T-cell (primary cell): ENCODE measurements at regions not wholly inside any gene's neighbourhood (a gene's known extent, or its start where the extent isn't known, plus 50 kb on each side); places are given as distances from the start of the nearest gene placed in this dataset.

Experiments
- ATAC-seq, 4 experiments: fragments of 200-7000 bp in 3 of 4; fragments of 150-1000 bp in 1 of 4; cut with Tn5 transposase; replicated peaks in 1 of 4; 1 replicate in 3 of 4; 2 replicates in 1 of 4; pipeline ENCODE4 v1.10.0; 2021; ENCODE audit warnings: moderate library complexity in 3 of 4, mild to moderate bottlenecking in 2 of 4, moderate number of reproducible peaks in 1 of 4
- CTCF ChIA-PET, 2 donors: fragments of 300-600 bp; sonication (Branson Sonifier 250); formaldehyde crosslinking; loops; one replicate each; lab custom pipeline; 2022; ENCODE audit warnings: antibody characterized with exemption in 2 of 2; lab: Charles Lee
- POLR2A ChIA-PET, 2 donors: fragments of 300-600 bp; sonication (Branson Sonifier 250); formaldehyde crosslinking; loops; one replicate each; lab custom pipeline; 2022; ENCODE audit warnings: antibody characterized with exemption in 2 of 2; lab: Charles Lee
- DNase-seq, 35 experiments: peaks; one replicate each; pipeline versions ENCODE4 v3.0.0 to v3.0.0-alpha.2; 2013 to 2023
- H3K27ac ChIP-seq: one replicate; pipeline ENCODE4 v1.5.1; 2013; ENCODE audit warnings: low read length
- H3K27me3 ChIP-seq, 2 experiments: replicated peaks in 1 of 2; 1 replicate in 1 of 2; 2 replicates in 1 of 2; pipeline versions ENCODE4 v1.6.1 to v1.7.0; 2013; ENCODE audit warnings: low read length in 1 of 2, mixed read lengths in 1 of 2; ENCODE audit not compliant: control insufficient read depth in 2 of 2, insufficient read depth in 2 of 2; ENCODE audit errors: extremely low read depth in 1 of 2
- H3K36me3 ChIP-seq, 2 donors: 1 replicate in 1 of 2; 2 replicates in 1 of 2; pipeline versions ENCODE4 v1.6.1 to v1.7.0; 2013; ENCODE audit warnings: low read length in 1 of 2; ENCODE audit not compliant: control insufficient read depth in 2 of 2, insufficient read depth in 1 of 2; ENCODE audit errors: extremely low read depth in 1 of 2
- H3K4me1 ChIP-seq, 2 experiments: 1 replicate in 1 of 2; 2 replicates in 1 of 2; pipeline versions ENCODE4 v1.6.1 to v1.7.0; 2013; ENCODE audit warnings: low read length in 2 of 2, mixed read lengths in 1 of 2; ENCODE audit not compliant: insufficient read depth in 2 of 2, control insufficient read depth in 1 of 2; ENCODE audit errors: extremely low read depth in 1 of 2
- H3K4me3 ChIP-seq, 2 donors: 1 replicate in 1 of 2; 2 replicates in 1 of 2; pipeline versions ENCODE4 v1.5.1 to v1.7.0; 2013; ENCODE audit warnings: mild to moderate bottlenecking in 2 of 2, low read length in 1 of 2, moderate library complexity in 1 of 2; ENCODE audit not compliant: control insufficient read depth in 1 of 2; ENCODE audit errors: extremely low read depth in 1 of 2
- H3K9me3 ChIP-seq: 2 replicates; pipeline ENCODE4 v1.7.0; 2013
- H3K27ac Mint-ChIP-seq, 2 donors: one replicate each; pipeline ENCODE4 v1.8.0; 2020 to 2021; ENCODE audit warnings: mild to moderate bottlenecking in 2 of 2, mixed read lengths in 2 of 2
- H3K27me3 Mint-ChIP-seq, 2 donors: one replicate each; pipeline ENCODE4 v1.8.0; 2021 to 2022; ENCODE audit warnings: mixed read lengths in 2 of 2
- H3K36me3 Mint-ChIP-seq: one replicate; pipeline ENCODE4 v1.8.0; 2021; ENCODE audit warnings: mixed read lengths
- H3K4me1 Mint-ChIP-seq, 3 donors: one replicate each; pipeline ENCODE4 v1.8.0; 2020 to 2022; ENCODE audit warnings: mixed read lengths in 3 of 3, mild to moderate bottlenecking in 1 of 3
- H3K4me3 Mint-ChIP-seq, 3 donors: one replicate each; pipeline ENCODE4 v1.8.0; 2020 to 2022; ENCODE audit warnings: mild to moderate bottlenecking in 3 of 3, mixed read lengths in 3 of 3, moderate library complexity in 3 of 3
- H3K9me3 Mint-ChIP-seq, 3 donors: one replicate each; pipeline ENCODE4 v1.8.0; 2020 to 2022; ENCODE audit warnings: mixed read lengths in 3 of 3
- WGBS: methylation state at CpG from one replicate; pipeline ENCODE4 v1.1.5; 2013; ENCODE audit warnings: missing lambda C conversion rate; ENCODE audit not compliant: insufficient coverage; 5-methylcytosine and 5-hydroxymethylcytosine counted together

GRCh38 chr10:2729197-2729596, 338.2 kb upstream of the PFKP start:
- H3K4me3 Mint-ChIP-seq = no peak overlapping the region
- H3K36me3 Mint-ChIP-seq = no peaks in the 10 kb centered on the region
- H3K27me3 ChIP-seq = peaks cover 0 to 17% of the 10 kb centered on the region in 2 experiments
- no peaks in the 10 kb centered on the region for H3K4me1 ChIP-seq
- no peaks in the 10 kb centered on the region for H3K9me3 ChIP-seq
- no peaks in the 10 kb centered on the region for H3K36me3 ChIP-seq
- H3K4me1 Mint-ChIP-seq = no peaks in the 10 kb centered on the region
- ATAC-seq (no peak), DNase-seq (no peak)
- H3K27ac ChIP-seq = no peak overlapping the region
- H3K4me3 ChIP-seq = no peak overlapping the region
- H3K27me3 Mint-ChIP-seq = peaks cover 0 to 11% of the 10 kb centered on the region in 2 donors
- ChIA-PET POLR2A (no interaction called here), CTCF (no interaction called here)
- H3K9me3 Mint-ChIP-seq = peaks cover 2 to 15% (median 7%) of the 10 kb centered on the region in 3 donors
- WGBS = 80% methylated on average over 2 of the region's 4 CpGs
- H3K27ac Mint-ChIP-seq = no peak overlapping the region

DNA sequence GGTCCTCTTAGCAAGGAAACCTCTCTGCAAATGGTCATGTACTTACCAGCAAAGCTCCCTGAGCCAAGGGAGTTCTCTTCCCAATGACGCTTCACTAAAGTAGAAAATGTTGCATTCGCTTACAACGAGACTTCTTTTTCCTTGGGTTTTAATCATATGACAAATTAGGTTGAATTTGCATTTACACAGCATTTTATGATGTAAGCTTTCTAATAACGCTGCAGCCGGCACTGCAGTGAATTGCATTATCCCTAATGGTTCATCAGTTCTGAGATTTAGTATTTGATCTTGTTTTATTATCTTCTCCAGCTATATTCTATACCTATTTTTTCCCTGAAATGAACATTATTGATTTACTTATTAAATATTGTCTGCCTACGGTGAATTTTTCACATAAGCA, 339.3 kb upstream of the PFKP start:
- Histone ChIP-seq H3K9me3 (no peaks in the 10 kb centered on the region), H3K36me3 (no peaks in the 10 kb centered on the region), H3K27ac (no peak overlapping the region), H3K4me3 (no peak overlapping the region), H3K4me1 (no peaks in the 10 kb centered on the region), H3K27me3 (peaks cover 0 to 10% of the 10 kb centered on the region in 2 experiments)
- Mint-ChIP-seq H3K27ac (no peak overlapping the region), H3K4me3 (no peak overlapping the region), H3K36me3 (no peaks in the 10 kb centered on the region), H3K9me3 (peaks cover 2 to 15% (median 7%) of the 10 kb centered on the region in 3 donors), H3K4me1 (no peaks in the 10 kb centered on the region), H3K27me3 (peaks cover 3 to 11% of the 10 kb centered on the region in 2 donors)
- ChIA-PET CTCF (no interaction called here), POLR2A (no interaction called here)
- no peak for ATAC-seq
- no CpG with 5 or more reads among the region's 6 CpGs for WGBS
- DNase-seq = no peak

GRCh38 chr10:2716596-2716995, 350.8 kb upstream of the PFKP start:
- no peaks in the 10 kb centered on the region for H3K36me3 Mint-ChIP-seq
- Histone ChIP-seq H3K4me1 (no peaks in the 10 kb centered on the region), H3K36me3 (no peaks in the 10 kb centered on the region), H3K9me3 (no peaks in the 10 kb centered on the region), H3K27me3 (peaks cover 0 to 8% of the 10 kb centered on the region in 2 experiments), H3K27ac (no peak overlapping the region), H3K4me3 (no peak overlapping the region)
- no peak for ATAC-seq
- WGBS = 79% methylated on average over 5 of the region's 9 CpGs
- no peak overlapping the region for H3K27ac Mint-ChIP-seq
- POLR2A ChIA-PET = no interaction called here
- no peaks in the 10 kb centered on the region for H3K9me3 Mint-ChIP-seq
- H3K4me3 Mint-ChIP-seq = no peak overlapping the region
- CTCF ChIA-PET = no interaction called here
- peaks cover 0 to 7% of the 10 kb centered on the region in 2 donors for H3K27me3 Mint-ChIP-seq
- DNase-seq = no peak
- H3K4me1 Mint-ChIP-seq = no peaks in the 10 kb centered on the region

GRCh38 chr10:2714597-2714996, 352.8 kb upstream of the PFKP start:
- ChIA-PET CTCF (no interaction called here), POLR2A (no interaction called here)
- no CpG with 5 or more reads among the region's 2 CpGs for WGBS
- H3K4me1 Mint-ChIP-seq = no peaks in the 10 kb centered on the region
- no peak overlapping the region for H3K27ac ChIP-seq
- no peaks in the 10 kb centered on the region for H3K4me1 ChIP-seq
- H3K9me3 ChIP-seq = no peaks in the 10 kb centered on the region
- H3K4me3 ChIP-seq = no peak overlapping the region
- ATAC-seq (no peak), DNase-seq (no peak)
- H3K27me3 ChIP-seq = peaks cover 0 to 8% of the 10 kb centered on the region in 2 experiments
- H3K4me3 Mint-ChIP-seq = no peak overlapping the region
- H3K27ac Mint-ChIP-seq = no peak overlapping the region
- peaks cover 0 to 10% of the 10 kb centered on the region in 2 donors for H3K27me3 Mint-ChIP-seq
- H3K9me3 Mint-ChIP-seq = peaks cover 3 to 6% (median 5%) of the 10 kb centered on the region in 3 donors
- no peaks in the 10 kb centered on the region for H3K36me3 ChIP-seq
- no peaks in the 10 kb centered on the region for H3K36me3 Mint-ChIP-seq

- no peaks in the 10 kb centered on the region for H3K4me1 Mint-ChIP-seq
- Histone ChIP-seq H3K27ac (no peak overlapping the region), H3K9me3 (peaks cover 4% of the 10 kb centered on the region), H3K27me3 (peaks cover 0 to 9% of the 10 kb centered on the region in 2 experiments), H3K4me1 (no peaks in the 10 kb centered on the region), H3K4me3 (no peak overlapping the region), H3K36me3 (no peaks in the 10 kb centered on the region)
- no peak for DNase-seq
- ATAC-seq = no peak
- no peaks in the 10 kb centered on the region for H3K36me3 Mint-ChIP-seq
- H3K27me3 Mint-ChIP-seq = no peaks in the 10 kb centered on the region
- ChIA-PET POLR2A (no interaction called here), CTCF (no interaction called here)
- WGBS = 83% methylated on average over 2 of the region's 3 CpGs
- H3K27ac Mint-ChIP-seq = no peak overlapping the region
- H3K4me3 Mint-ChIP-seq = no peak overlapping the region
- peaks cover 0 to 2% (median 0%) of the 10 kb centered on the region in 3 donors for H3K9me3 Mint-ChIP-seq
Measured at GRCh38 chr10:2703953-2704352, 363.4 kb upstream of the PFKP start.

- ATAC-seq = no peak
- WGBS = 86% methylated on average over 11 of the region's 11 CpGs
- no peaks in the 10 kb centered on the region for H3K36me3 ChIP-seq
- CTCF ChIA-PET = no interaction called here
- H3K4me1 Mint-ChIP-seq = no peaks in the 10 kb centered on the region
- no peak overlapping the region for H3K27ac Mint-ChIP-seq
- DNase-seq = no peak
- peaks cover 0 to 9% of the 10 kb centered on the region in 2 experiments for H3K27me3 ChIP-seq
- no peak overlapping the region for H3K4me3 Mint-ChIP-seq
- no peaks in the 10 kb centered on the region for H3K9me3 Mint-ChIP-seq
- H3K9me3 ChIP-seq = no peaks in the 10 kb centered on the region
- POLR2A ChIA-PET = no interaction called here
- no peak overlapping the region for H3K4me3 ChIP-seq
- no peak overlapping the region for H3K27ac ChIP-seq
- no peaks in the 10 kb centered on the region for H3K36me3 Mint-ChIP-seq
- H3K4me1 ChIP-seq = no peaks in the 10 kb centered on the region
- peaks cover 4 to 8% of the 10 kb centered on the region in 2 donors for H3K27me3 Mint-ChIP-seq
Measured at GRCh38 chr10:2701802-2702201, 365.5 kb upstream of the PFKP start.
